ENCODE measurements at regions not wholly inside any gene's neighbourhood (a gene's known extent, or its start where the extent isn't known, plus 50 kb on each side); places are given as distances from the start of the nearest gene placed in this dataset.

DNA sequence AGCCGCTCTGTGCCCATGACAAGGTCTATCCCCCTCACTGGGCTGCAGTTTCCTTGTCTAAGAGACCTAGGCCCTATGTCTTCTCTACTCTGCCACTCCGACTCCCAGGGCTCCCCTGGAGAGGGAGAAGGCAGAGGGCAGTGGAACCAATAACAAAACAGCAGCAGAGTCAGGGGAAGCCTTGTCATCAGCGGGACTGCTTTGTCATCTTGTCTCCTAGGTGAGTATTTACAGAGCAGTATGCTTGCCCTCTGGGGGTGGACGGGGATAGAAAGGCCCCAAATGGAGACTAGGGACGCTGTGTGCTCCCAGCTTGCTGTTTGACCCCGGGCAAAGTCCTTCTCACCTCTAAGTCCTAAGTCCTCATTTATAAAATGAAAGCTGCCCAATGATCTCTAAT is 318.5 kb downstream of the CDK5RAP2 start:
- Histone ChIP-seq H3K27ac (no peak overlapping the region), H3K36me3 (replicated peaks) (no peaks in the 10 kb centered on the region), H3K27me3 (replicated peaks) (no peaks in the 10 kb centered on the region), H3K4me3 (ENCODE audit: low read depth, low read length) (no peak overlapping the region)
- in situ Hi-C loops (cut with HindIII; ENCODE audit: low pct_ligation_motif_present, low sequenced_read_pairs), result no loop called here
- DNase-seq, result no peak
- TF ChIP-seq, protein P1, sequence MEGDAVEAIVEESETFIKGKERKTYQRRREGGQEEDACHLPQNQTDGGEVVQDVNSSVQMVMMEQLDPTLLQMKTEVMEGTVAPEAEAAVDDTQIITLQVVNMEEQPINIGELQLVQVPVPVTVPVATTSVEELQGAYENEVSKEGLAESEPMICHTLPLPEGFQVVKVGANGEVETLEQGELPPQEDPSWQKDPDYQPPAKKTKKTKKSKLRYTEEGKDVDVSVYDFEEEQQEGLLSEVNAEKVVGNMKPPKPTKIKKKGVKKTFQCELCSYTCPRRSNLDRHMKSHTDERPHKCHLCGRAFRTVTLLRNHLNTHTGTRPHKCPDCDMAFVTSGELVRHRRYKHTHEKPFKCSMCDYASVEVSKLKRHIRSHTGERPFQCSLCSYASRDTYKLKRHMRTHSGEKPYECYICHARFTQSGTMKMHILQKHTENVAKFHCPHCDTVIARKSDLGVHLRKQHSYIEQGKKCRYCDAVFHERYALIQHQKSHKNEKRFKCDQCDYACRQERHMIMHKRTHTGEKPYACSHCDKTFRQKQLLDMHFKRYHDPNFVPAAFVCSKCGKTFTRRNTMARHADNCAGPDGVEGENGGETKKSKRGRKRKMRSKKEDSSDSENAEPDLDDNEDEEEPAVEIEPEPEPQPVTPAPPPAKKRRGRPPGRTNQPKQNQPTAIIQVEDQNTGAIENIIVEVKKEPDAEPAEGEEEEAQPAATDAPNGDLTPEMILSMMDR (IDR thresholded peaks at IDR 0.05; ENCODE audit: low read depth, low read length, missing control alignments), result no peak

DNA sequence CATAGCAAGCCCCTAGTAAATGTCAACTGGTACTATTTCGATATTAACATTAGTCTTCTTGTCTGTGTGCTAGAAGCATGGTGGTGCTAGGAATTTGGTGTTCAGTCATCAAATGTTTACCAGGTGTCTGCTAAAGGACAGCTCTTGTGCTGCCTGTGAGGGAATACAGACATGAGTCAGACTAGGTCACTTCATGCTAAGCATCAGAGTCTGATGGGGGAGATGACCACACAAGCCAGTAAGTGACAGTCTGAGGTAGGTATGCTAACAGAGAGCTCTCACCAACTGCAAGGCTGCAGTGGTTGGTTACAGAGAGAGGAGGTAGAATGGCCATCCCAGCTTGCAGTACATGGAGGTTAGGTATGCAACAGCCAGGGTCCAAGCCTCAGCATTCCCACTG is 320.9 kb downstream of the CDK5RAP2 start:
- TF ChIP-seq, protein P1 (IDR thresholded peaks at IDR 0.05; ENCODE audit: low read depth, low read length, missing control alignments), result no peak
- Histone ChIP-seq H3K36me3 (replicated peaks) (no peaks in the 10 kb centered on the region), H3K27ac (no peak overlapping the region), H3K4me3 (ENCODE audit: low read depth, low read length) (no peak overlapping the region), H3K27me3 (replicated peaks) (no peaks in the 10 kb centered on the region)
- no peak for DNase-seq
- in situ Hi-C loops (cut with HindIII; ENCODE audit: low pct_ligation_motif_present, low sequenced_read_pairs), result no loop called here

DNA sequence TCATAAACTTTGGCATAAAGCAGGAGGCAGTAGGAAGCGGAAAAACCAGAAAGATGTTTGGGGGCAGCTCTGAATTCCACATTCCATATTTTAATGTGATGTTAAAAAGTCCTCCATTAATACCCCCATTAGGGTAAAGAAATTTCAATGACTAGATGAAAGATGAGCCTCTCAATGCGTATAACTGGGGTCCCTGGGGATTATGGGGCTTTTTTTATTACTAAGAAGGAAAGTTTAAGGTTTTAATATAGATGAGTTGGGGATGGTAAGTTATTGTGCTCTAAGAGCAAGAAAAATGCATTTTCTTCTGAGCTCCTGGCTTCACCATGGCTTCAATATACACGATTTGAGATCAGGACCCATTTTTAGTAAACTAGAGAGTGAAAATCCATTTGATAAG is 321.9 kb downstream of the CDK5RAP2 start:
- TF ChIP-seq, protein P1 (IDR thresholded peaks at IDR 0.05; ENCODE audit: low read depth, low read length, missing control alignments), result no peak
- Histone ChIP-seq H3K27ac (no peak overlapping the region), H3K27me3 (replicated peaks) (no peaks in the 10 kb centered on the region), H3K36me3 (replicated peaks) (no peaks in the 10 kb centered on the region), H3K4me3 (ENCODE audit: low read depth, low read length) (no peak overlapping the region)
- in situ Hi-C loops (cut with HindIII; ENCODE audit: low pct_ligation_motif_present, low sequenced_read_pairs), result no loop called here
- DNase-seq, result no peak

DNA sequence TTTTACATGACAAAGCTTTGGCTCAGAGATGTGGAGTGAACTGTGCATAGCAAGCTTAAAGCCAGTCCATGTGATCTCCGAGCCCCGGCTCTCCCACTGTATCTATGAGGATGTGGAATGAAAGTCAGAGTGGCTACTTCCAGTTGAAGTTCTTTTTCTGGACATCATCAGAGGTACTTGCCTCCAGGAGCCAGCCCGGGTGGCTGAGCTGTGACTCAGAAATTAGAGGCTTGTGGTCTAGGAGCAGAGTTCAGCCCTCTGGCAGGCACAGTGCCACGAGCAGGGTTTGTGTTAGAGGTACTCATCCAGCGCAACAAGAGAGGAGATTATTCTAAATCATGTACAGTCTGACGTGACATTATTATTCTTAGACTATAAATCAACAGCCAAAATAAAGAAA is 322.5 kb downstream of the CDK5RAP2 start:
- in situ Hi-C loops (cut with HindIII; ENCODE audit: low pct_ligation_motif_present, low sequenced_read_pairs), result no loop called here
- no peak for DNase-seq
- no peaks in the 10 kb centered on the region for H3K27me3 ChIP-seq (replicated peaks)

DNA sequence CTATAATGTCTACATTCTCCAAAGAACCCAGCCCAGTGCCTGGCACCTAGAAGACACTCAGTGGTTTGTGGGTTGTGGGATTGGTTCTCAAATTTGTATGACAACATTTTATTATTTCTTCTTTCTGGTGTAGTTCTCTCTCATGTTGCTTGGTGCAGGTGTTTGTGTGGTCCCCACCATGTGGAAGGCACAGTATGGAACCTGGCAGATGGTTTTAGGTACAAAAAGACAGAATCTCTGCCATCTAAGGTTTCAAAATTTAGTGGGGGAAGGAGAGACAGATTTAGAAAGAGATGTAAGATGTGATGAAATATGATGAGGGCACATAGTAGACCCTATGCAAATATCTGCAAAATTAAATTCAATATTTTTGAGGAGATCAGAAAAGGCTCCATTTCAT is 323.8 kb downstream of the CDK5RAP2 start:
- no peak overlapping the region for H3K27ac ChIP-seq
- TF ChIP-seq, protein P1 (IDR thresholded peaks at IDR 0.05; ENCODE audit: low read depth, low read length, missing control alignments), result no peak
- in situ Hi-C loops (cut with HindIII; ENCODE audit: low pct_ligation_motif_present, low sequenced_read_pairs), result no loop called here

More for the DNA sequence above, 322.5 kb downstream of the CDK5RAP2 start:
- Histone ChIP-seq H3K36me3 (replicated peaks) (no peaks in the 10 kb centered on the region), H3K4me3 (ENCODE audit: low read depth, low read length) (no peak overlapping the region), H3K27ac (no peak overlapping the region)
- TF ChIP-seq, protein P1 (IDR thresholded peaks at IDR 0.05; ENCODE audit: low read depth, low read length, missing control alignments), result no peak

DNA sequence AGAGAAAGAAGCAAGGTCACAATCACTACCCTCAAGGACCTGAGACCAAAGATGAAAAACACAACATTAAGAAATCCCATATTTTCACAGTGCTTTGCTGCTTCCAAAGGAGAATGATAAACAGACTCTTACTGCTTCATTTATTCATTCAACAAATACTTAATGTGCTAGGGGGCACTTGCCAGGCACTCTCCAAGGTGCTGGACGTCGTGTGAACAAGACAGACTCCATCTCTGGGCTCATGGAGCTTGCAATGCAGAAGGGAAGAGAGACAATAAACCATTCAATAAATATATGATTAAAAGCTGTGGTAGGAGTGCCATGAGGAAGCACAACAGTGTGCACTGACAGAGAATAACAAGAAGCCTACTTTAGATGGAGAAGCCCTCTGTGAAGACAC is 327.7 kb downstream of the CDK5RAP2 start:
- H3K36me3 ChIP-seq (replicated peaks), result no peaks in the 10 kb centered on the region
- no peak for DNase-seq
- TF ChIP-seq, protein P1 (IDR thresholded peaks at IDR 0.05; ENCODE audit: low read depth, low read length, missing control alignments), result no peak
- H3K27me3 ChIP-seq (replicated peaks), result no peaks in the 10 kb centered on the region
- H3K27ac ChIP-seq, result no peak overlapping the region
- no peak overlapping the region for H3K4me3 ChIP-seq (ENCODE audit: low read depth, low read length)
- in situ Hi-C loops (cut with HindIII; ENCODE audit: low pct_ligation_motif_present, low sequenced_read_pairs), result no loop called here

More for the DNA sequence above, 323.8 kb downstream of the CDK5RAP2 start:
- DNase-seq, result no peak
- Histone ChIP-seq H3K27me3 (replicated peaks) (no peaks in the 10 kb centered on the region), H3K4me3 (ENCODE audit: low read depth, low read length) (no peak overlapping the region), H3K36me3 (replicated peaks) (no peaks in the 10 kb centered on the region)

Data from brain microvascular endothelial cell (primary cell).